NCI-H748 (cell line): ENCODE measurements at regions not wholly inside any gene's neighbourhood (a gene's known extent, or its start where the extent isn't known, plus 50 kb on each side); places are given as distances from the start of the nearest gene placed in this dataset.

Experiments used
- DNase-seq: peaks from one replicate; lab custom pipeline; 2025; ENCODE audit not compliant: unreplicated experiment; lab: John Stamatoyannopoulos, UW

DNA sequence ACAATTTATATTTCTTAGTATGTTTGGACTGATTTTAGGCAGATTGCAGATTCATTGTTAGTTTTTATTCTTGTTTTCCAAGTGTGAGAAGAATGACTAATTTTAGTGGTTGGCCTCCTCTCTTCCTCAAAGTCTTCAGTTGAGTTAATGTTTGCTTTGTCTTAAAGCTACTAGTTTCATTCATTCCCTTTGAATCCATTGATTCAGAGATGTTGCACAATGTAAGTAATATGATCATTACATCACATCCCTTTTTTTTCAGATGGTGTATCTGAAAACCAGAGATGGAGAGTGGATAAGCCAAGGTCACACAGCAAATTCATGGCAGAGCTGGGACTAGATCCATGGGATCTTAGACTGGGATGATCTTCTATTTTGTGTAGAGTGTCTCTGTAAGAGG lies 577.5 kb downstream of the BCL11B start:
- no peak for DNase-seq

DNA sequence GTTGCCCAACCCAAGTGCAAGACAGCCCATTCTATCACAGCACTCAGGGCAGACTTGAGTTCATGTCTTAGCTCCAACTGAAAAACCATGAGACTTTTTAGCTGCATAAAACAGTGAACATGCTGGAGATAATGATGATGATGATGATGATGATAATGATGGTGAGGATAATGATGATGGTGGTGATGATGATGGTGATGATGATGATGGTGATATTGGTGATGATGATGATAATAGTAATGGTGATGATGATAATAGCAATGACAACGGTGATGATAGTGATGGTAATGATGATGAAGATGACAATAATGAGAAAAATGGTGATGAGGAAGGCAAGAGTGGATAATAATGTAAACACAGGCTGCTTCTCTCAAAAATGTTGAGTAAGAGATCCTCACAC lies 576.2 kb downstream of the BCL11B start:
- DNase-seq: no peak

DNA sequence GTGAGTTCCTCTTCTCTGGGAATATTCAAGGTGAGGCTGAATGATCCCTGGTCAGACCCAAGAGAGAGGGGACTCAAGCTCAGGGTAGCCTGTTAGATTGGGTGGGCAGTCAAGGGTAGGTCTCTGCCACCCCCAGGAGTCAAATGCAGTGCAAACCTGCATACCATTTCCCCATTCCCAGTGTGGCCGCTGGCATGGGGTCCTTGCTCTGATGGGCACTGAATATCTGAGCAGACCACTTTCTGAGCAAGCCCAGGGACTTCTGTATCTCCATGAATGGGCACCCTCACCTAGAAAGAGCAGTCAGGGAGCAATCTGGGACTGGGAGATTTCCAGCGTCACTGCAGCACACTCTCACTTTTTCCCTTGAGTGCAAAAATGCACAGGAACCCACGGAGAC lies 573.7 kb downstream of the BCL11B start:
- DNase-seq: no peak

DNA sequence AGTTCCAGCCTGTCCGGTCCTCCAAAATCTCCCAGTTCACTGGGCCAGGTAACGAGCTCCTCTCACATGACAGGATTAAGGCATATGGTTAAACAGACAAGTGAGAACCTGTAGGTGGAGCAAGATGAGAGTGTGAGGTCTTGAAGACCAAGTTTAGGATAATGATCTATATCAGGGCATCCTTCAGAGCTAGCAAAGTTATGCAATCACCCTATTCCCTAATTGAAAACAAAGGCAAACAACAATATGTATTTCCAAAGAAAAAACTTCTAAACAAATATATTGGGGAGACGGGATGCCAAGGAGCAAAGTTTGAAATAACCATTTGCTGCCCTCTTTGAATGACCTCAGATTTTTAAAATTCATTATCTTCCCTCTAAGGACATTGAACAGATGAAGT lies 571.2 kb downstream of the BCL11B start:
- no peak for DNase-seq

DNA sequence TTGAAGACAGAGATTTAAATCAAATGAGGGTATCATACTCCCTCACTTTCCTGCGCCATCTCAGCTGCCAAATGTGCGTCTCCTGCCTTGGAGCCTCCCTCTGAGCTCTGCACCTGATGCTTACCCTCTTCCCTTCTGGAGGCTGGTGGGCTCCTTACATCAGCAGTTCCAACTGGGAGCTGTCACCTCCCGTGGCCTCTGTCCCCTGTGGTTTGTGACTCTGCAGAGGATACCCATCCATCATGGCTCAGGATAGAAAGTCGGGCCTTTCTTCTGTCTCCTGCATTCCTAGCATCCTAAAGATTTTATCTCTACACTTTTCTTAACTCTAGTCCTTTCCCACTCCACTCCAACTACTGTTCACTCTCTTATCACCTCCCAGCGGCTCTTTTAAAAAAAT lies 570.6 kb downstream of the BCL11B start:
- no peak for DNase-seq

DNA sequence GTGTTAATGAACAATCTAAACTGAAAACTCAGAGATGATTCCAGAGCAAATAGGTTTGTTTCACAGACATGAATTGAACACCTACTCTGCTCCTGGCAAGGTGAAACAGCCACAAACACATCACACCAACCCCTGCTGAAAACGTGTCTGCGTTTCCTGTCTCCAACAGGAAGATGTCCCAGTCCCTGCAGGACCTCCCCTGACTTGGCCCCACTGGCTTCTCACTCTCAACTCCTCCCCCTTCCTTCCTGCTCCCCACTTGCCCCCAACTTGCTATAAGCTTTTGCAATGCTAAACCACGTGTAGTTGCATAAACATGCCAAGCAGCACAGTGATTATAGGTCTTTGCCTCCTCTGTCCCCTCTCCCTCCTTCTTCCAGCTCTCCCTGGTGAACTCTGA lies 567.6 kb downstream of the BCL11B start:
- DNase-seq: peak; percentile 34

DNA sequence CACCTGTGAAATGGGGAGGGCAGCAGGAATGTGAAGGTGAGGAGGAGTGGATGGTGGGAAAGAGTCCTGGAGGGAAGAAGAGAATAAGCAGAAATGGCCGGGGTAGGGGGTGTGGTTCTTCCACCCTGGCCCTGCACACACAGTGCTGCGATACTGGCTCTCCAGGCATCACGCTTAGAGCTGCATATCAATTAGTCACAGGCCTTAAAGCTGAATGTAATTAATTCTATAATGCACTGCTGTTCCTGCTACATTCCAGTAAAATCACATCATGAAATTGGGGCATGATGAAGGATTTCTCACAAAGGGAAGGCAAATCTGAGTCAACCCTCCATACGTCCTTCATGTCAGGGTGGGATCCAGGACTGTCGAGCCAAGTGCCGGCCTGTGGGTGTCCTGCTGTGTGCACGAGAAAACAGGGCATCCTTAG lies 566.1 kb downstream of the BCL11B start:
- DNase-seq: no peak

DNA sequence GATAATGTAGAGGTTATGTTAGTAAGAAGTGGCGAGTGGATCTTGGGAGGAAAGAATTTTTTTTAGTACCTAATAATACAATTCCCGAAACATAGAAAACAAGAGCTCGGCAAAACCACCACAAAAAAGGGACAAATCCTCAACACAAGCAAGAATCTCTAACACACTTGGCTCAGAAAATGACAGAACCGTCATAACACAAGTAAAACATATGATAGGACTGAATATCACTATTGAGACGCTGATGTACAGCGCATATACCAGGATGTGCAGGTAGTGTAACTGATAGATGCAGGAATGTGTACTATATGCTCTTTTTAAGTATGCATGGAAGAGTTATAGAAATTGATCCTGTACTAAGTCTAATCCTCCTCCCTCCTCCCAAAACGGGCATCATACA lies 564.5 kb downstream of the BCL11B start:
- DNase-seq: no peak

DNA sequence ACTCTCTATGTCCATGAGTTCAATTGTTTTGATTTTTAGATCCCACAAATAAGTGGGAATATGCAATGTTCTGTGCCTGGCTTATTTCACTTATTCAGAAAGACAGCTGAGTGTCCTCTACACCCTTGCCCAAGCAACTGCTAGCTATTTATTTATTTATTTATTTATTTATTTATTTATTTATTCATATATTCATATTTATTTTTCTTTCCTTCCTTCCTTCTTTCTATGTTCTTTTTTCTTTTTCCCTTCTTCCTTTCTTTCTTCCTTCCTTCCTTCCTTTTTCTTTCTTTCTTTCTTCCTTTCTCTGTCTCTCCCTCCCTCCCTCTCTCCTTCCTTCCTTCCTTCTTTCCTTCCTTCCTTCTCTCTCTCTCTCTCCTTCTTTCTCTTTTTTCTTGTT lies 563.4 kb downstream of the BCL11B start:
- DNase-seq: no peak

DNA sequence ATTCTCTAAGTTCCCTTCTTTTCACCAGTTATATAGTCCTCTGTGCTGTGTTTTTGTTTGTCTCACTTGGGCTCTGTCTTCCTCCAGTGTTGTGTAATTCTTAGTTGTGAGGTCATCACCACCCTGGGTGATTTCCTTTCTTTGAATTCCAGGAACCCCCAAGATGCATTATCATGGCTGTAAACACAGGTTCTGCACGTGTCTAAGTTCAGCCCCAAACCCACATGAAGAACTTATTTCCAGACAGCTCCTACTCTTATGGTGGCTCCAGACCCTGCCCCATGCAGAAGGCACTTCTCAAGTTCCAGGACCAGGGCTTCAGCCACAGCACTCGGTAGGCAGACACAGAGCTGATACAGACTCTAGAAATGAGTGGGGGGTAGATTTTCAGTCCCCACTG lies 560.5 kb downstream of the BCL11B start:
- DNase-seq: no peak

DNA sequence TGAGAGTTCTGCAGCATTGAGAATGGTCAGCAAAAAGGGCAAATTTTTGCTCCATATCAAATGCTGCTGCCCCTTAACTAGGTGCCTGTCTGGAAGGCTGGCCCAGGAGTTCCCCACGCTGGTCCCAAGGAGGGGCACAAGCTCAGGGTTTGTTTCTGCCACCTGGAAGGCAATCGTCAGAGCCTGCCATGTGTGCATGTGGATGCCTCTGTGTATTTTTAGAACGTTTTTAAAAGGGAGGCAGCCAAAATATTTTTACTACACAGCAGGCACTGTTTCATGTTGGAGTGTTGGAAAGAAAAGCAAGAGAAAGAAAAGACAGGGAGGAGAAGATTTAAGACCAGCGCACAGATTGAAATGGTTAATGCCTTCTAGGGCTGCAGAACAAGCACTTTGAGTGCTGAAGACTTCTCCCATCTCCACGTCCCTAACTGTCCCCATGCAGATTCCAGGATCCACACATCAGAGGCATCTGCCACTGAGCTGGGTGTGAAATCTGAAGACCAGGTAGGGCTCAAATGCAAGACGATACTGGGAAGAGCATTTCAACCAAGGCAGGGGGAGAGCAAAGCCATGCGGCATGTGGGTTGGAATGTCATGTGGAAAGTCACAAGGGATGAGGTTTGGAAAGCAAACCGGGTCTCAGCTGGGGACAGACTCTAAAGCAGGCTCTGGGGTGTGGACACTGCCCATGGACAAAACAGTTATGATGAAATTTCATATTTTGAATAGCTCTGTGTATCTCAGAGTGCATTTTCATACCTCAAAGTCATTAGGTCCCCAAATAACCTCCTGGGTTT lies 557.2 kb downstream of the BCL11B start:
- no peak for DNase-seq

DNA sequence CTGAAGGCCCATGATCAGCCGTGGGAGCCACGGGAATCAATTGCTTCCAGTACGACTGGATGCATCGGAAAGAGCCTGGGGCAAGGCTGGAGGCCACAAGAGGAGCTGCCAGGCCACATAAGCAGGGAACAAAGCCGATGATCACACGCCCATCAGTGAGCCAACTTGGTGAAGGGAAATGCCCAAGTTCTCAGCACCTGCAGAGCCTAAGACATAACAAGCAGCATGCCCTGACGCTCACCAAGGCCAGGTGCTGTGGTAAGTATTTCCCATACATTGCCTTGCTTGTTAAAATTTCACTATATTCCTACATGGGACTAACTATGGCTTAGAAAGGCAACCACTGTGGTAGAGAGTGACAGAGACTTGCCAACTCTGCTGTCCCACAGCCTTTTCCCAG lies 555.9 kb downstream of the BCL11B start:
- DNase-seq: no peak

DNA sequence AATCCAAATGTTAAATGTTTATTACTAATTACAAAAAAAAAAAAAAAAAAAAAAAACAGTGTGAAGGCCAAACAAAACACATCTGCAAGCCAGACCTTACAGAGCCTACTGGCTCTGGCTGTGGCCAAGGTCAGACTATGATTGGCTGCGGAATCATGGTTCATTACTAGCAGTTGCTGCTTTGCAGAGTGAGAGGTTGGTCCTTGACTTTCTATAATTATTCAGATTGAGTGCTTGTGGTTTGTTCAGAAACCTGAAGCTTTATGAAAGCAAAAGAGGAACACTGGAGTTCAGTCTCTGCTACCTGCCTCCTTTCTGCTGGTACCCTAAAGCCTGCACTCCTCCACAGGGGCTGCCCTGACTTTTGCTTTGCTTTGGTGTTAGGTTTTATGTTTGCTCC lies 550.9 kb downstream of the BCL11B start:
- DNase-seq: no peak

DNA sequence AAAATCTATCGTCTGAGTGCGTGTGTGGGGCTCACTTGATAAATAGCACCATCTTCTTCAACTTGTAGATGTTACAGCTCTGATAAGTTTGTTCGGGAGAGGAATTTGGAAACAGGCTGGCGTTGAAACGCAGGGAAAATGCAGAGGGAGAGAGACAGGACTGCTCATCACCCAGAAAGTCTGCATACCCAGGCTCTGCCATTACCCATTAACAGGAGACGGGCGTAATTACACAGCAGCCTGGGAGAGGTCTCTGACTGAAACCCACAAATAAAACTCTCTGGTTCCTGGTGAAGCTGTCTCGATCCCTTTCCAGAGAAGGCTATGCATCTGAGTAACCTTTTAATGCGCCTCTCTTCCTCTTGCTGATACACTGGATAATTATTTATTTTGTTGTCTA lies 547.3 kb downstream of the BCL11B start:
- peak; percentile 16 for DNase-seq

DNA sequence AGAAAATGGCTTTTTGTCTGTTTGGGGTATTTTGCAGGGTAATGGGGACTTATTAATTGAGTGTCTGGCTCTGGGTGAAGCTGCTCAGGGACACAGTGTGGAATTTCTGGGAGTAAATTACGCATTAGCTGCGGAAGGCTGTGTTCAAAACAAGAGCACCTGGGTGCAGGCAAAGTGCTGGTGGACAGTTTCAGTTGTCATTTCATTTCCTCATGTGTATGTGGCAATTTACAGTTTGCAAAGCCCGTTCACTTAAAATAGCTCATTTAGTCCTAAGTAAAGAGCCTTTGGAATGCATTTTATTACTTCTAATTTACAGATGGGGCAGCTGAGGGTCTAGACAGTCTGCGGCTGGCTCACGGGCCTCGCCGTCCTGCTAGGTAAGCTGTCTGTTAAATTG lies 546.8 kb downstream of the BCL11B start:
- no peak for DNase-seq

DNA sequence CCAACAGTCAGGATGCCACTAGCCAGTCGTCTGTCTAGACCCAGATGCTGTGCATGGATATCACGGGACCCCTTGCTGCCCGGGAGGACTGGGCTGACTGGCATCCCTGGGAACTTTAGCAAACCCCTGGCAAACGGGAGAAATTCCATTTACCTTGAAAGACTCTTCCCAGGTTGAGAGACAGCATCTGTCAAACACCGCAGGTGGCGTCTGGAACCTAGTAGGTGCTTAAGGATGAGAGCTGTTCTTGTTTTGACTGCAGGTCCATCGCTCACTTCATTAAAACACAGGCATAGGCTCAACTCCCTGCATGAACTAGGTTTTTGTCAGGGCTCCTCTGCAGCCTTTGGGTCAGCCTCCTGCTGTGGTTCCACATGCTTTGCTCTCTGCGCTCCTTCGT lies 546.3 kb downstream of the BCL11B start:
- DNase-seq: no peak

DNA sequence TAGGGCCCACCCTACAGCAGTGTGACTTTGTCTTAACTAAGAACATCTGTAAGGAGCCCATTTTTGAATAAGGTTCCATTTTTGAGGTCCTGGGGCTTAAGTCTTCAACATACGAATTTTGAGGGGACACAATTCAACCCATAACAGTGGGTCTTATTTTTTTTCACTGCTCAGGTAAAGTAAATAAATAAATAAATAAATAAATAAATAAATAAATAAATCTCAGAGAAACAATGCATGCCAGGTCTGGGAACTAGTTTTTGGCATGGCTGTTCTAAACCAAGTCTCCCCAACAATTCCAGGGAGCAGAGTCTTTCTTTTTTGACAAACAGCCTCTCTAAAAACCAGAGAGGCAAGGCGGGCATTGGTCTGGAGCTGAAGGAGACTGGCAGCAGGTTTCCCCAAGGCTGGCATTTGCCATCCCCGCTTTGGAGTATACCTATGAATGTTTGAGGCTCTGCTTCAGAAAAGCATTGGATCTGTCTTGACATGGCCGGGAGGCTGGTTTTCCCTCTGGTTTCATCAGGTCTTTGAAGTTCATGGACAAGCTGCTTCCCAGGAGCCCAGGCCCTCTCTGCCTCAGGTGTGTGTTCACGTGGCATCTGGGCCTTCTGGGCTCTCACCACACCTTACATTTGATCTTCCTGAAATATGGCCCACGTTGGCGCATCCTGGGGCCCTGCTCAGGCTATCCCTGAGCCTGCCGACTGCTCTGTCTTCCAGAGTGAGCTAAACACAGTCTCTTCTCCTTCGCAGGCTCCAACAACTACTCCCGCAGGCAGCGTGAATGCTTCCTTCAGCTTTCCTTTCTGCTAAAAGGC lies 545.2 kb downstream of the BCL11B start:
- no peak for DNase-seq

DNA sequence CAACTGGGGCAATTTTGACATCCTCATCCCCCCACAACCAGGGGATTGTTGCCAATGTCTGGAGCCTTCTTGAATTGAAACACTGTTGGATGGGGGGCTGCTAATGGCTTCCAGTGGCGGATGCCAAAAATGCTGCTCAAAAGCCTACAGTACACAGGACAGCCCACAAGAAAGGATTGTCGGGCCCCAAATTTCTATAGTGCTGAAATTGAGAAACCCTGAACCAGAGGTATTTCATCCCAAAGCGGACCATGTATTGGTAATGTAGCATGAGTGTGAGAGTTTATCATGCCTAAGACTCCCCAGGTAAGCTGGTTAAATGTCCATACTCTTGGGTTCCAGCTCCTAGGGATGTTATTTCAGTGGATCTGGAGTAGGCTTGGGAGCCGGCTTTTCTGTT lies 544.0 kb downstream of the BCL11B start:
- DNase-seq: no peak

DNA sequence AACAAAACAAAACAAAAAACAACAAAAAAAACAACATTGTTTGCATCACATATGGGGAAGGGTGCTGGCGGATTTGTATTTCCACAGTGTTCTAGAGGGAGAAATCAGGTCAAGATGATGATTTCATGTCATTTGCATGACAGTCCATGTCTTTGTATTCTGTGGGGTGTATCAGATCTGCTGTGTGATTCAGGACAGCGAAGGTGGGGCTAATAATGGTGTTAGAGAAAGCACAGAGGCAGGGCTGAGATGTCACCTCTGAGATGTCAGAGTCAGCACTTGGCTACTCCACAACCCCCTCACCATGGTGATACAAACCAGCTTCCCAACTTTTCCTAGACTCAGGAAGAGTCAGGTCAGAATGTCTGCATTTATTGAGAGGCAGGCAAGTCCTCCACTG lies 543.2 kb downstream of the BCL11B start:
- no peak for DNase-seq

DNA sequence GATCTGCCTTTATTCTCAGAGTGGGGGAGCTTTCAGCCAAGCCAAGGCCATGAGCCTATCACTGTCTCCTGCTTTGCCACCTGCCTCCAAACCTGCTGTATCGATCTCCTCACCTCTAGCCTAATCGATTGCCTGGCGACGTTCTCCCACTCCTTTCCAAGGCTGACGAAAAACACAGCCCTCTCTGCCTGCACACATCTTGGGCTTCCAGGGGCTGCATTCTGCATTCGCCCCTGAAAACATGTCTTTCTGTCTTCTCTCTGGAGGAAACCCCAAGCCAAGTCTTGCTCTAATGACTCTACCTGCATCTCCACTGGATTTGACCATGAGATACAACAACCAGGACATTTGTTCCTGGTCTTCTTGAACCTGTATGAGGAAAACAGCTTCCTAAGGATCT lies 540.7 kb downstream of the BCL11B start:
- no peak for DNase-seq

DNA sequence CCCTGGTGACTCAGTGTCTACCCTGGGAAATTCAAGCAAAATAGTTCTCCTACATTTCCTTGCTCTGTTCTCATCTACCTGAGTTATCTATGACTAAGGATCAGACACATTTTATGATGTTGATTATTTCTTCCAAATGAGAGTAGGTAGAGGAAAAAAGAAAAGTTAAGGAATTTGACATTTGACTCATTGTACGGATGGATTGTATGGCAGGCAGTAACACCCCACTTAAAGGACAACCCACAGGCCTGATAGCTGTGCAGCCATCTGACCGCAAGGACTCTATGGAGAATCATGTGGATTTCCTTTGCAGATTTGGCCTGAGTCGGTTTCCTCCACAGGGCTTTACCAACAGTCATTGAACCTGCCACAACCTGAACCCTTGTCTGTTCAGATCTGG lies 540.3 kb downstream of the BCL11B start:
- DNase-seq: no peak

DNA sequence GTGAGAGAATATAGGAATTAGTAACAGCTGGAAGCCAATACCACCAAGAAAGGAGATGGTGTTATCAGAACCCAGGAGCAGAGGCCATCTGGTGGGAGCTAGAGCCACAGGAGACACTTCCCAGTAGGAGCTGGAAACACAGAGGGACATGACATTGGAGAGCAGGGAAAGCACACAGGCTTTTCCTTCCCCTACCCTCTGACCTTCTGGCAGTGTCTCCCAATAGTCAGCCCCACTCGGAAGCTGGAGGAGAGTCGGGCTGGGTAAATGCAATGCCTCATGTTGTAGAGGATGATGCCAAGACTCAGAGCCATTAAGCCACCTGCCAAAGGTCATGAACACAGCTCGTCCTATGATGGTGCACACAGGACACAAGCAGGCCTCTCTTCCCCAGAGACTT lies 538.5 kb downstream of the BCL11B start:
- no peak for DNase-seq
